Ovary (tissue), 7 donors: ENCODE measurements at regions not wholly inside any gene's neighbourhood (a gene's known extent, or its start where the extent isn't known, plus 50 kb on each side); places are given as distances from the start of the nearest gene placed in this dataset.
"Not testable (repeated sequence)": the region's sequence is repeated elsewhere in the genome, so short reads cannot be mapped to it uniquely, and the experiment has no call there.

ENCODE experiments used
- DNase-seq, 5 donors: peaks; one replicate each; pipeline ENCODE4 v3.0.0-alpha.2; 2019 to 2020
- H3K27ac ChIP-seq, 2 donors: fragments of 200-600 bp; one replicate each; pipeline versions ENCODE4 v1.5.1 to v1.8.0; 2019 to 2022
- H3K27me3 ChIP-seq: fragments of 200-600 bp; one replicate; pipeline ENCODE4 v1.8.0; 2022
- H3K36me3 ChIP-seq: fragments of 200-600 bp; sonication (generic); one replicate; pipeline ENCODE4 v1.5.1; 2019
- H3K4me1 ChIP-seq: one replicate; pipeline ENCODE4 v1.8.1; 2013; ENCODE audit warnings: mild to moderate bottlenecking, moderate library complexity; ENCODE audit not compliant: insufficient read depth
- H3K4me3 ChIP-seq: fragments of 200-600 bp; sonication (generic); one replicate; pipeline ENCODE4 v1.5.1; 2017
- H3K9me3 ChIP-seq, 2 donors: fragments of 200-600 bp in 1 of 2; sonication (generic) in 1 of 2; one replicate each; pipeline versions ENCODE4 v1.5.1 to v1.8.1; 2013 to 2019; ENCODE audit warnings: mild to moderate bottlenecking in 1 of 2, moderate library complexity in 1 of 2
- CTCF ChIP-seq, 3 donors: fragments of 450-650 bp in 2 of 3; fragments of 200-600 bp in 1 of 3; IDR thresholded peaks; one replicate each; pipeline versions ENCODE4 v1.5.1 to v1.8.0; 2016 to 2022; ENCODE audit warnings: antibody characterized with exemption in 3 of 3, mild to moderate bottlenecking in 1 of 3
- EP300 ChIP-seq: sonication (generic); formaldehyde crosslinking; IDR thresholded peaks from one replicate; pipeline ENCODE4 v1.6.1; 2017; ENCODE audit warnings: antibody characterized with exemption
- POLR2A ChIP-seq: fragments of 450-650 bp; IDR thresholded peaks from one replicate; pipeline ENCODE4 v1.6.1; 2017; ENCODE audit warnings: antibody characterized with exemption, mild to moderate bottlenecking, moderate library complexity
- WGBS, 3 donors: extraction: QIAGEN DNeasy Blood & Tissue Kit in 1 of 3; methylation state at CpG; one replicate each; pipeline versions ENCODE4 v1.1.5 to v1.1.7; 2013 to 2017; 5-methylcytosine and 5-hydroxymethylcytosine counted together
- intact Hi-C, 4 donors: fragments of 100-400 bp; cut with DNase I; formaldehyde crosslinking; loops; one replicate each; pipeline versions ENCODE4 v1.11.0 to v1.15.1; 2022 to 2023
- donor health status: DM: no; HTN: no; CAD: no; lungs with moderate emphysema.
- donor health status: DM: no; HTN: no; CAD: no.
- donor health status: Bipolar disorder and iron deficiency.
- donor health status: DM: no; HTN: no; CAD: no.
- donor health status: DM: yes; HTN: yes; CAD: no.

- TF ChIP-seq EP300, result no peak
- TF ChIP-seq POLR2A, result no peak
- no peak for TF ChIP-seq CTCF (IDR thresholded peaks at IDR 0.05)
- Histone ChIP-seq H3K9me3 (no peaks in the 10 kb centered on the region), H3K4me1 (no peaks in the 10 kb centered on the region), H3K36me3 (no peaks in the 10 kb centered on the region), H3K27ac (no peak overlapping the region), H3K4me3 (no peak overlapping the region), H3K27me3 (no peaks in the 10 kb centered on the region)
- intact Hi-C loops, result no loop called here
- 69 to 71% (median 70%) methylated on average over 3 of the region's 3 CpGs for WGBS, 3 donors
- no peak for DNase-seq
These were observed 190.5 kb downstream of the TMEM26 start for GRCh38 chr10:61262486-61263261.

GRCh38 chr10:61257956-61258496 is 195.2 kb downstream of the TMEM26 start:
- Histone ChIP-seq H3K36me3 (no peaks in the 10 kb centered on the region), H3K27ac (no peak overlapping the region), H3K27me3 (no peaks in the 10 kb centered on the region), H3K4me1 (no peaks in the 10 kb centered on the region), H3K4me3 (no peak overlapping the region), H3K9me3 (no peaks in the 10 kb centered on the region)
- TF ChIP-seq CTCF (IDR thresholded peaks at IDR 0.05) (no peak), EP300 (no peak), POLR2A (no peak)
- intact Hi-C loops, result no loop called here
- DNase-seq, result no peak

GRCh38 chr10:61257136-61257535 is 196.0 kb downstream of the TMEM26 start:
- Histone ChIP-seq H3K36me3 (no peaks in the 10 kb centered on the region), H3K4me3 (no peak overlapping the region), H3K4me1 (no peaks in the 10 kb centered on the region), H3K27ac (no peak overlapping the region), H3K9me3 (no peaks in the 10 kb centered on the region), H3K27me3 (no peaks in the 10 kb centered on the region)
- DNase-seq, result no peak
- WGBS, 3 donors, result 95 to 97% (median 95%) methylated on average over 6 of the region's 6 CpGs
- TF ChIP-seq EP300 (no peak), CTCF (IDR thresholded peaks at IDR 0.05) (no peak), POLR2A (no peak)
- intact Hi-C loops, result no loop called here

- H3K27me3 ChIP-seq, intact Hi-C loops, DNase-seq, H3K9me3 ChIP-seq, H3K4me1 ChIP-seq, H3K4me3 ChIP-seq, H3K36me3 ChIP-seq, H3K27ac ChIP-seq: not testable (repeated sequence)
- 90 to 97% (median 92%) methylated on average over 1 of the region's 1 CpG for WGBS, 3 donors
These were observed 200.9 kb downstream of the TMEM26 start for GRCh38 chr10:61252326-61252725.

- intact Hi-C loops, result no loop called here
These were observed 202.1 kb downstream of the TMEM26 start for GRCh38 chr10:61251089-61251488.

More at GRCh38 chr10:61251089-61251488, 202.1 kb downstream of the TMEM26 start:
- no peaks in the 10 kb centered on the region for H3K9me3 ChIP-seq
- 74 to 89% (median 87%) methylated on average over 1 of the region's 1 CpG for WGBS, 3 donors
- H3K4me1 ChIP-seq, result no peaks in the 10 kb centered on the region
- no peak overlapping the region for H3K4me3 ChIP-seq
- H3K27ac ChIP-seq, result no peak overlapping the region
- DNase-seq, result no peak
- no peaks in the 10 kb centered on the region for H3K27me3 ChIP-seq
- TF ChIP-seq EP300 (no peak), POLR2A (no peak), CTCF (IDR thresholded peaks at IDR 0.05) (no peak)
- H3K36me3 ChIP-seq, result no peaks in the 10 kb centered on the region
